RCC 7860 (cell line): ENCODE measurements at regions not wholly inside any gene's neighbourhood (a gene's known extent, or its start where the extent isn't known, plus 50 kb on each side); places are given as distances from the start of the nearest gene placed in this dataset.
"Not testable (repeated sequence)": the region's sequence is repeated elsewhere in the genome, so short reads cannot be mapped to it uniquely, and the experiment has no call there.

Experiments used
- DNase-seq: peaks from one replicate; pipeline ENCODE4 v3.0.0-alpha.2; 2015; ENCODE audit warnings: low spot score
- FAIRE-seq: peaks from 2 replicates; lab custom pipeline; 2012; peaks lifted over from hg19 to GRCh38; lab: Jason Lieb, UNC

DNA sequence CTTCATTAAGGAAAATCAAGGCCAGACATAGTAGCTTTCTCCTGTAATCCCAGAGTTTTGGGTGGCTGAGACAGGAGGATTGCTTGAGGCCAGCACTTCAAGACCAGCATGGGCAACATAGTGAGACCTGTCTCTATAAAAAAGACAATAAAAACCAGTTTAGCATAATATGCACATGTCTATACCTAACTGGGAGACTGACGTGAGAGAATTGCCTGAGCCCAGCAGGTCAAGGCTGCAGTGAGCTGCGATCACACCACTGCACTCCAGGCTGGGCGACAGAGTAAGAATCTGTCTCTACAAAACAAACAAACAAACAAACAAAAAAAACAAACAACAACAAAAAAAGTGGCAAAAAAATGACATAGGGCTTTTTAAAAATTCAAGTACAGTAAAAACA is 820.8 kb downstream of the MTRR start:
- FAIRE-seq, result no peak

GRCh38 chr5:8691221-8691620 is 822.3 kb downstream of the MTRR start:
- FAIRE-seq (no peak), DNase-seq (no peak)

More for the DNA sequence above, 820.8 kb downstream of the MTRR start:
- DNase-seq, result no peak

GRCh38 chr5:8693341-8693844 is 824.4 kb downstream of the MTRR start:
- no peak for DNase-seq
- no peak for FAIRE-seq

DNA sequence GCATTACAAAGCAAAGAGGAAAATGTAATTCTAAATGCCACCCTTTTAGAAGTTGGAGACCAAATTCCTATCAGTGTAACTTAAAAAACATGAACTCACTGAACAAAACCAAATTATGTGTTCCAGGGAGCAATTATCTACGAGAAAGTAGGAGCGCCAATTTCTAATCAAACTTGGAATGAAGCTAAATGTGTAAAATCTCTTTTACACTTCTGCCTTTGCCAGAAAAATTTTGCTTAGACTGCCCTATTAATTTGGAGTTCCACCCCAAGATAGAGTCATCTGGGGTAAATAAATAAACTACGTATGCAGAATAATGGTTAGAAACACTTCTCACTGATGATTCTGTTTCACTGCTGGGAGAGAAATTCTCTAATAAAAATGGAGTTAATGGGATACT is 825.6 kb downstream of the MTRR start:
- FAIRE-seq (no peak), DNase-seq (no peak)

DNA sequence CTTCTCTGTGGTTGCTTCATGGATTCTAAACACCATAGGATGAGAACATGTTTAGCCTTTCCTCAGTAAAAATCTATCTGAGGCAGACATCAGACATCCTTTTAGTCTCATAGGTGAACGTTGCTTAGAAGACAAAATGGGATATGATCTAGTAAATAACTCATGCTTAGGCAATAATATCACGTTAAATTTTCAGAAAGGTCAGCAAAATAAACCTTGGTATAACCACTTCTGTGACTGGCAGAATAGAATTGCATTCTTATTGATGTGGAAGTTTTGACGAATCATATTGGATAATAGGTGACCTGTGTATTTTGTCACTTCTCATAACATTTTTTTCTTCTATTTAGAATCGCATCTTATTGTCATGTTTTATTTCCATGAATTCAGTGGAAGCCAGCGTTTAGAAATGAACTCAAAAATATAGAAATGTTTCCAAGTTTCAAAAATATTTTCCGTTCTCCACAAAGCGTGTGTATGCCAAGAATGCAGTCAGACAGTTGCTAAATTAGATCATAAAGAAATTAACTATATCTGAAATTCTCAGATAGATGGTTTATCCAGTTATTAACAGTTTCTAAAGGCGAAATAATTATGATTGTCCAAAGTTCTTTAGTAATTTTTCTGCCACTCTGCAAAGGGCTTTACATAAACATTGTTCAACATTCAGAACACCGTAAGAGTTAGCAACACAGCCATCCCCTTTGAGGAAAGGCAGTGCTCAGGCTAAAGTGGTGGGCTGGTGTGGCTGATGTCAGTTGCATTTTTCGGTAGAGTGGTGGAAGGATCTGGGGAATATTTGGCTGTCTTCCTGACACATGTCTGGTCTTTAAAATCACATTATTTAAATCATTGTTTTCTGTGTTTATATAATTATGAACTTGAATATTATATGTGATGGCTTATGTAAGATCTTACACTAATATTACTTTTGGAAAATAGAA is 827.2 kb downstream of the MTRR start:
- FAIRE-seq, result peak; percentile 46
- no peak for DNase-seq

DNA sequence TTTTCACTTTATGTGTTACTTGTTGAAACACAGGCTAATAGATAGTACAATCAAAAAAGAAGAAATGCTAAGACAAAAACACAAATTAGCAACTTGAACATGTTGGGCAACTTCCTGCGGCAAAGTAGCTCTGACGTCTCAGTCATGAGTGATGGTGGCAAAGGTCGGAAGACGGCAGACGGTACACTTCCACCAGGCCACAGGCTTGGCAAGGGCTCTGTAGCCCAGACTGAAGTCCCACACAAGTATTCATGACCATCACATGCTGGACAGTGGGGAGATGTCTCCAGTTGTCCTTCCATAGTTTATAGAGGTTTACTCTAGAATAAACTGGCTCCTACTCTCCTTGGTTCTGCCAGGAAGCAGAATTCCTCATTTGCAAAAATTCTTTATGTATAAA is 831.3 kb downstream of the MTRR start:
- FAIRE-seq, result no peak

GRCh38 chr5:8700671-8701070 is 831.7 kb downstream of the MTRR start:
- no peak for DNase-seq
- no peak for FAIRE-seq

More for the DNA sequence above, 831.3 kb downstream of the MTRR start:
- DNase-seq, result no peak

DNA sequence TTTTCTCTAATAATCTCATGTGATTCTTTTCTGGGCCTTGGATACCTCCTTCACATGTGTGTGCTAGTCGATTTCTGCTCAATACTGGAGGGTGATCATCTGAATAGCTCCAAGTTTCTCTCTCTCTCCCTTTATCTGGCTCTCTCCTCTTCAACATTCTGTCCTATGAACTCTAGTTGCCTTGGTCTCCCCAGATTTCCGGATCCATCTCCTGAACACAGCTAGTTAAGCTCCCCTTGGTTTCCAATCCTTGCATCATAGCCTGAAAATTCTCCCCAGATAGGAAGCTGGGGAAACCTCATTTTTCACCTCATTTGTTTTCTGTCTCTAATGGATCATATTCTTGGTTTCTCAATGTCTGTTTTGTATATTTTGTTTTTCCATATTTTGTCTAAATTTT is 832.3 kb downstream of the MTRR start:
- no peak for DNase-seq
- FAIRE-seq, result no peak

DNA sequence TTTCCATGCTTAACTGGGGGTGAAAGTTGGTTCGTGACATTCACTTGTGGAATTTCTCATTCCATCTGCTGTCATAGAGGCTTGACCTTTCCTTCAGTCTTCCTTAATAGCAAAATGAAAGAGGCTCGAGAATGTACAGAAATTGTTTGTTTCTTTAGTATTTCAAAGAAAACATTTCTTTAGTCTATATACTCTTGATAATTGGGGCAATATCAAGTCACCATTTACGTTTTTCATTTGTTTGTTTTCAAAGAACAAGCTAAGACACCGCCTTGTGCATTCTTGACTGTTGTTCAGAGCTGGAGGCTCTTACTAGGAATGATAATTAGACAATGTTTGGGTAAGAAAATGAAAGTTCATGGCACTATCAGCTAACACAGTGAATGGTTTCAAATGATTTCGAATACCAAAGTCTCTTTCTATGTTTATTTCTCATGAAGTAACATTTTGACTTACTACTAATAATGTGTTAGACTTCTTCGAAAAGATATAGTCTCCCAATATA is 835.4 kb downstream of the SEMA5A start:
- no peak for FAIRE-seq
- no peak for DNase-seq

- DNase-seq, result no peak
- FAIRE-seq, result no peak
Observed at GRCh38 chr5:8714198-8714597, 831.7 kb downstream of the SEMA5A start.

DNA sequence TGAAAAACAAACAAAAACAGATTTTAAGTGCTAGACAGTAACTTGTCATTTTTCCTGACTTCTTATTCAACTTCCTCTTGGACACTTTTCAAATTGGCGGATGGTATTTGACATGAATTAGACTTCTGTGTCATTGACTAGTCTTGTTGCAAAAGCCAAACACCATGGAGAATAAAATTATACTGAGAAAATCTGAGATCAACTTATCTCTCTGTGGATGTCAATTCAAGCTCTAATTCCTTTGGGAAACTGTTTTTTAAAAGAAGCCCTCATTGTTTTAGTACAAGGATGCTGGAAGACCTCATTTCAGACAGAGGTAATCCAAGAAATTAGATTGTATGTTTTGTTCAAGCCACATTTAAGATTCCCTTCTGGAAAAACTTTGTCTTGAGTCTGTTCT is 831.0 kb downstream of the SEMA5A start:
- DNase-seq, result no peak
- no peak for FAIRE-seq

DNA sequence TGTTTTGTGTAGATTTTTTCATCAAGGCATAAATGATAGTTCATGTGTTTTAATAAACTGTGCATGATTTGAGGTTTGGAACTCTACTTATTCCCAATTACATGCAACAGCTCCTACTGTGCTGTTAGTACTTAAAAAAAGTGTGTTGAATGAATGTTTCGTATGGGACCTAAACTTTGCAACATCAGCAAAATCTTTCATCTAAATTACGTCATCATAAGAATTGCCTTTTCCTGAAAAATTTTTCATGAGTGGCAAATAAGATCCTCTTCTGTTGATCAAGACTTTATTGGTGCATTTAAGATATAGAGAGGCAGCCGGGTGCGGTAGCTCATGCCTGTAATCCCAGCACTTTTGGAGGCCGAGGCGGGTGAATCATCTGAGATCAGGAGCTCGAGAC is 826.1 kb downstream of the SEMA5A start:
- FAIRE-seq, result no peak

GRCh38 chr5:8720506-8720905 is 825.4 kb downstream of the SEMA5A start:
- no peak for FAIRE-seq

More for the DNA sequence above, 826.1 kb downstream of the SEMA5A start:
- no peak for DNase-seq

DNA sequence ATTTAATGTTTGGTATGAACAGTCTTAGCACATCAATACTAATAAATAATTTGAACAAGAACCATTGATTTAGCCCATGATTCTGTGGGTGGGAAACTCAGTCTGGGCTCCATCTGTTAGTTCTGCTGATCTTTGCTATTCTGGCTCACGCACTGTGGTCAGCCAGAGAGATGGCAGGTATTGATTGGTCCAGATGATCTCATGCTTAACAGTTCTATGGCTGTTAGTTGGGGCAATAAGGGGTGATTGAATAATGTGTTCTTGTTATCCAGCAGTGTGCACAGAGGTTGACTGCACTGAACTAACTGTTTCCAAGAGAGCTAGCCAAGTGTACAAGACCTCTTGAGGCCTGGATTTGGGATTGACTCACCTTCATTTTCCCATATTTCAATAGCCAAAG is 824.3 kb downstream of the SEMA5A start:
- DNase-seq, result no peak
- FAIRE-seq, result no peak

More at GRCh38 chr5:8720506-8720905, 825.4 kb downstream of the SEMA5A start:
- no peak for DNase-seq

- no peak for FAIRE-seq
Observed at GRCh38 chr5:8726383-8727036, 819.4 kb downstream of the SEMA5A start.

GRCh38 chr5:8727396-8727795 is 818.5 kb downstream of the SEMA5A start:
- no peak for FAIRE-seq
- no peak for DNase-seq

More at GRCh38 chr5:8726383-8727036, 819.4 kb downstream of the SEMA5A start:
- DNase-seq, result no peak

- FAIRE-seq (peak; percentile 80), DNase-seq (no peak)
Observed at GRCh38 chr5:8729437-8729836, 816.4 kb downstream of the SEMA5A start.

DNA sequence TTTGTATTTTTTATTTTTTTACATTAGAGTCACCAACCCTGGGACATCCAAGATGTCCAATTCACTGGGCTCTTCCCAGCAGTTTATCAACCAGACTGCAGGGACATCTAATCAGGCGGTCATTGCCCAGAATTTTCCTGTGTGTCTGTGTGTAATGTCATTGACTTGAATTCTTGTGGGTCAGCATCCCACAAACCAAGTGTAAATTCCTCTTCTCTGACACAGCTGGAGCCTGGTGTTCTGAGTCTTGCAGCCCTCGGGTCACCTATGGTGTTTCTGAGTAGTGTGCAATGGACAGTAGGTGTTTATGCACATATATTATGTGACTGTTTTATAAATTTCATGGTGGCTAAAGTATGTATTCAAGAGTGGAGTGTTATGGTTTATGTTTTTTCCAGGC is 815.7 kb downstream of the SEMA5A start:
- DNase-seq (peak; percentile 81), FAIRE-seq (peak; percentile 82)

DNA sequence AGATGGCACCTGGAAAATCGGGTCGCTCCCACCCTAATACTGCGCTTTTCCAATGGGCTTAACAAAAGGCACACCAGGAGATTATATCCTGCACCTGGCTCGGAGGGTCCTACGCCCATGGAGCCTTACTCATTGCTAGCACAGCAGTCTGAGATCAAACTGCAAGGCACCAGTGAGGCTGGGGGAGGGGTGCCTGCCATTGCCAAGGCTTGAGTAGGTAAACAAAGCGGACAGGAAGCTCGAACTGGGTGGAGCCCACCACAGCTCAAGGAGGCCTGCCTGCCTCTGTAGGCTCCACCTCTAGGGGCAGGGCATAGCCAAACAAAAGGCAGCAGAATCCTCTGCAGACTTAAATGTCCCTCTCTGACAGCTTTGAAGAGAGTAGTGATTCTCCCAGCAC is 814.8 kb downstream of the SEMA5A start:
- not testable (repeated sequence) for DNase-seq, FAIRE-seq

DNA sequence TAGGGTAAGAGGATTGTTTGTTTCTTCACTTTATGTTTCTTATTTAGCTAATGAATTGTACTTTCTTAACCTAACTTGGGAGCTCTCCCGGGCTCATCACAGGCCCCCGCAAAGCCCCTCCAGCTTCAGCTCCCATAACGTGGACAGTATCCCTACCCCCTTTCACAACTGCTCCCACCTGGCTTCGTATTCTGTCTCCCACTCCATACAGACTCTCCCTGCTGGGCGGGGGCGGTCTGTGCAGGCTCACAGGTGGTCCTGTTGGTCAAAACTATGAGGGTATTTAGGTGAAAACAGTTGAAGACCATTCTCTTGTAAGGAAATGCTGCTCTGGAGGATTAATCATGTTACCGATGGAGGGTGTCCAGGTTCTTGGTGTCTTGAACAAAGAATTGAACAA is 805.3 kb downstream of the SEMA5A start:
- FAIRE-seq (no peak), DNase-seq (no peak)

GRCh38 chr5:8749556-8749955 is 796.3 kb downstream of the SEMA5A start:
- FAIRE-seq, result no peak
- DNase-seq, result no peak

GRCh38 chr5:8750100-8750499 is 795.8 kb downstream of the SEMA5A start:
- FAIRE-seq, result no peak

More at GRCh38 chr5:8750100-8750499, 795.8 kb downstream of the SEMA5A start:
- no peak for DNase-seq
